ENCODE measurements at regions not wholly inside any gene's neighbourhood (a gene's known extent, or its start where the extent isn't known, plus 50 kb on each side); places are given as distances from the start of the nearest gene placed in this dataset.
A peak's percentile ranks its signal among the peaks of the same experiment; 100 is the strongest.

- peak; percentile 3 for DNase-seq
Measured at GRCh38 chr3:55218577-55218976, 268.5 kb downstream of the WNT5A start.

GRCh38 chr3:55207744-55208143, 279.4 kb downstream of the WNT5A start:
- no peak for DNase-seq

GRCh38 chr3:55205990-55206389, 278.1 kb upstream of the LRTM1 start:
- DNase-seq, result no peak

GRCh38 chr3:55204417-55204816, 276.6 kb upstream of the LRTM1 start:
- DNase-seq, result no peak

- no peak for DNase-seq
Measured at GRCh38 chr3:55203546-55203945, 275.7 kb upstream of the LRTM1 start.

GRCh38 chr3:55203006-55203405, 275.1 kb upstream of the LRTM1 start:
- no peak for DNase-seq

GRCh38 chr3:55202326-55202725, 274.5 kb upstream of the LRTM1 start:
- DNase-seq, result no peak

- DNase-seq, result no peak
Measured at GRCh38 chr3:55201779-55202178, 273.9 kb upstream of the LRTM1 start.

GRCh38 chr3:55200906-55201305, 273.0 kb upstream of the LRTM1 start:
- no peak for DNase-seq

GRCh38 chr3:55198554-55198953, 270.7 kb upstream of the LRTM1 start:
- no peak for DNase-seq

- DNase-seq, result no peak
Measured at GRCh38 chr3:55197021-55197420, 269.2 kb upstream of the LRTM1 start.

GRCh38 chr3:55196495-55196894, 268.6 kb upstream of the LRTM1 start:
- DNase-seq, result no peak

GRCh38 chr3:55194376-55194775, 266.5 kb upstream of the LRTM1 start:
- DNase-seq, result no peak

- DNase-seq, result no peak
Measured at GRCh38 chr3:55191911-55192775, 264.3 kb upstream of the LRTM1 start.

- no peak for DNase-seq
Measured at GRCh38 chr3:55190331-55190730, 262.5 kb upstream of the LRTM1 start.

- no peak for DNase-seq
Measured at GRCh38 chr3:55189359-55189801, 261.5 kb upstream of the LRTM1 start.

GRCh38 chr3:55185380-55185779, 257.5 kb upstream of the LRTM1 start:
- no peak for DNase-seq

GRCh38 chr3:55183201-55183600, 255.3 kb upstream of the LRTM1 start:
- no peak for DNase-seq

GRCh38 chr3:55180936-55181535, 253.2 kb upstream of the LRTM1 start:
- peak; percentile 70 for DNase-seq

- DNase-seq, result no peak
Measured at GRCh38 chr3:55180161-55180560, 252.3 kb upstream of the LRTM1 start.

GRCh38 chr3:55178336-55178735, 250.5 kb upstream of the LRTM1 start:
- no peak for DNase-seq

GRCh38 chr3:55177749-55178148, 249.9 kb upstream of the LRTM1 start:
- no peak for DNase-seq

- DNase-seq, result no peak
Measured at GRCh38 chr3:55175423-55175822, 247.6 kb upstream of the LRTM1 start.

GRCh38 chr3:55174747-55175146, 246.9 kb upstream of the LRTM1 start:
- DNase-seq, result no peak

- DNase-seq, result no peak
Measured at GRCh38 chr3:55173504-55173903, 245.6 kb upstream of the LRTM1 start.
